Ureter (tissue), 1 donor: ENCODE measurements at regions not wholly inside any gene's neighbourhood (a gene's known extent, or its start where the extent isn't known, plus 50 kb on each side); places are given as distances from the start of the nearest gene placed in this dataset.
A peak's percentile ranks its signal among the peaks of the same experiment; 100 is the strongest.
"Not testable (repeated sequence)": the region's sequence is repeated elsewhere in the genome, so short reads cannot be mapped to it uniquely, and the experiment has no call there.

ENCODE experiments used
- DNase-seq: peaks from one replicate; pipeline ENCODE4 v3.0.0-alpha.2; 2020; ENCODE audit warnings: low spot score
- donor health status: DM: yes; HTN: yes; CAD: no.

DNA sequence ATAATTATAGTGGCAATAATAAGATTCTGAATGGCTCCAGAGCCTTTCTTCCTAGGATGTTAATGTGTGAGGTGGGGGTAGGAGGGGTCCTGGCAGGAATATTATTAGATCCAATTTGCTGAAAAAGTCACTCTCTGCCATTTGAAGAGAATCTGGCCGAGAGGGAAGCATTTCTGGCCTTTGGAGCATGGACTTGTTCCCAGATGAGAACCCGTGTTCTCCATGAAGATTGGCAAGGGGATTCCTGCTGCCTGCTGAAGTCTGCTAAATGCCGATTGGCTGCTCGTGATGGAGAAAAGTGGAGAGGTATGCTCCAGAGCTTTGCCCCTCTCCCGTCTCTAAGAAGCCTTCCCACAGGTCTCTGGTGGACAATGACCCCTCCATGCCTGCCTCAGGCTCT lies 135.6 kb downstream of the TRIM43 start:
- not testable (repeated sequence) for DNase-seq

DNA sequence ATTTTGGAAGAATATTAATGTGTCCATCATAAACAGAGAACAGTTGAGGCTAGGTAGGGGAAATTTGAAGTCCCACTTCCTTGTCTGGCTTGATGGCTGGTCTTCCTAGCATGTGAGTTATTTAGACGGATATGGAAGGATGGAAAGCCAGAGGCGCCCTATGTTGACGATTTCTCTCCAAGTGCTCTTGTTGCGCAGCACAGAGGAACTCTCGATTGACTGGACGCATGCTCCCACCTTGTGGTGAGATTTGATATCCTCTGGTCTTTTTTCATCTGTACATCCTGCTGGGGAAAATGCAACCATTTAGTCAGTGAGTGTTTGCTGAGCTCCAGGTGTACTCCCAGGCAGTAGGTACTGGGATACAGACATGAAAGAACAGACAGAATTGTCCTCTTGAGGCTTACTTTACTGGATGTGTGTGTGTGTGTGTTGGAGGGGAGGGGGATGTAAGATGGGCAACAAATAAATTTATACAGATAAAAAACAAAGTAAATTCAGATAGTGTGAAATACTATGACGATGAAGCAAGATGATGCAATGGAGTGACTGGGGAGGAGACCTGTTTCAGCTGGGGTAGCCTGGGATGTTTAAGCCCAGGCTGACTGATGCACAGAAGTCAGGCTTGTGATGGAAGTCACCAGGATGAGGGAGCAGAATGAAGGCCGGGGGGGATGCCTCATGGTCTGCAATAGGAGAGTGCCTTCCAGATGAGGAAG lies 137.2 kb downstream of the TRIM43 start:
- DNase-seq, result peak; percentile 77

DNA sequence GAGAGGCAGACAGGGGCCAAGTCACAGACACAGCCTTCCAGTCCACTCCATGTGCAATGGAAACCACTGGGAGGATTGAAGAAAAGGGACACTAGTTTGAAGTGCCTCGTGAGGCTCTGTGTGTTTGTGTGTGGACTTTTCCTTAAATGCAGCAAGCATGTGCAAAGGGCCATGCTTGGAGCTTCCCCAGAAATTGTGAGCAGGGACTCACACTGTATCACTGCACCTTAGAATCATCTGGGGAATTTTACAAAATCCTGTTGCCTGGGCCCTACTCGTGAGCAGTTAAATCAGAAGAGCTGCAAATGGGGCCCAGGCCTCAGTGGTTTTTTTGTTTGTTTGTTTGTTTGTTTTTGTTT lies 137.8 kb downstream of the TRIM43 start:
- DNase-seq, result no peak

DNA sequence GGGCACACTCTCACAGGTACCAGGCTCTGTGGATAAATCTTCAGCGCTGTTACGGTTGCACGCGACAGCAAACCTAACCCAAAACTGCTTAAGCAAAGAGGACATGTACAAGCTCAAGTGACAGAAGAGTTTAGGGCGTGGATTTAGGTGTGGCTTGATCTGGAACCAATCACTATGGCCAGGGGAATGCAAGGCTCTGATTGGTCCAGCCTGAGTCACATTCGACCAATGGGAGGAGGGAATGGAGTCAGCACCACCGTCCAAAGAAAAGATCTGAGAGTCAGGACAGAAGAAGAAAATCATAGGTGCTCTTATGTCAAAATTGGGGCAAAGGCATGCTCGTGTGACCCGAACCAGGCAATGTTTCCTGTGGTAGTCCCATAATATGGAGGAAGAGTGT lies 139.0 kb downstream of the TRIM43 start:
- no peak for DNase-seq

DNA sequence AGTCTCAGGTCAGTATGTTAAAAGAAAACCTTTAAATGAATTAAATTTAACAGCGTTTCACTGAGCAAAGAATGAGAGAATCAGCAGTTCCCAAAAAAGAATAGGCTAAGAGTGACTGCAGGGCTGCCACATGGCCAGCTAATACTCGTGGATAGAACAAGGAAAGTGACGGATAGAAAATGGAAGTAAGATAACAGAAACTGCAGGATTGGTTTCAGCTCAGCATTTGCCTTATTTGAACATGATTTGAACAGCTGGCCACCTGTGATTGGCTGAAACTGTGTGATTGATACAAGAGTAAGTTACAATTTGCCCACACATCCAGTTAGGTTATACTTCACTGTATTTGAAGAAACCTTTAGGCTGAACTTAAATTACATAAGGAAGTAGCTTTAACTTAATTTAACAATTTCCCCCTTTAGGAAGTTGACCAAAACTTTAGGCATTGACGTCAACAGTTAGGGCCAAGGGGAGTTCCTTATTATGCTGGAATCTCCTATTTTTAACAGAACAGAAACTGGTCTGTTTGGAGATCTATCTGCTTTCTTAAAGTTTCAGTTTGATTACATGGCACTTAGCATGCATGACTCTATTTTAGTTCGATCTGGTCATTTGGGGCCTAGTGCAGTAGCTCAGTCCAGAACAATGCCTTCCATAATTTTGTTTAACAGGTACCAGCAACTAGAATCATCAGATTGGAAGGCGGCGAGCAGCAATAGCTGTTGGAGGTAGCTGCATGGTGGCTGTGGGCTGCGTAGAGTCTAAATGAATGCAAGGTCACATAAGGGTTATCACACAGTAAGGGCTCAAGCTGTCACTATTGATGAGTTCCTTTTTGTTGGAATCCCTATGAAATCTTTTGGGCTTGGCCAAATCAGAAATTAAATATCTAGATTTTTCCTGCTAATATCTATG lies 143.4 kb downstream of the TRIM43 start:
- no peak for DNase-seq

DNA sequence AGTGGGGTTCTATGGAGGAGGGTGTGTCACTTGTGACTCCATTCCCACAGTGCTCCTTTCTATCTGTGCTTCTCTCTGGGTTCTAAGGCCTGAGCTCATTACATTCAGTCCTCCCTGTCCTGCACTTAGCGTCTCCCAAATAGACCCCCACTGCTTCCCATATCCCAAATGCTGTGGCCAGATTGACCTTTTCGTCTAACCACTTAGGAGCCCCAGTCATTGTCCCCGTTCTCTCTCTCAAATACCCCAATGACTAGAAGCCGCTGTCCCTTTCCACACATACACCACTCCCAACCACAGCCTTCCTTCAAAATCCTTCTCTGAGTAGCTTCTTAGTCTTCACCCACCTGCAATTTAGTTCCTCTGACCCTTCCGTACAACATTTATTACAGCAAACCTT lies 146.5 kb downstream of the TRIM43 start:
- no peak for DNase-seq

DNA sequence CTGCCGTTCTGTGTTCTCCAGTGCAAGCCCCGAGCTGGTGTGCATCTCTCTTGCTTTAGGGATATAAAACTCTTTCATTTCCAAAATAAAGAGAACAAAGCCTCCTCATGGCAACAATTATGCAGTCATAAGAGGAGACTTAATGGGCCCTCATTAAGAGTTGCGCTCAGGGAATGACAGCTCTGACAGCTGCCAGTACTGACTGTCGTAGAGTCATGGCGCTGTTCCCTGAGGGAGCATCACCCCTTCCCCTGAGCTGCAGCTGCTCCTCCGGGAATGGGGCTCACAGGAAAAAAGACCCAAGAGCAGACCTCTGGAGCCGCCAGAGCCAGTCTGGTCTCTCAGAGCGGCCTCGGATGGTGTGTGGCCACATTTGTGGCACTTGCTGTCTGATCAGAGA lies 160.3 kb downstream of the TRIM43 start:
- DNase-seq, result not testable (repeated sequence)

DNA sequence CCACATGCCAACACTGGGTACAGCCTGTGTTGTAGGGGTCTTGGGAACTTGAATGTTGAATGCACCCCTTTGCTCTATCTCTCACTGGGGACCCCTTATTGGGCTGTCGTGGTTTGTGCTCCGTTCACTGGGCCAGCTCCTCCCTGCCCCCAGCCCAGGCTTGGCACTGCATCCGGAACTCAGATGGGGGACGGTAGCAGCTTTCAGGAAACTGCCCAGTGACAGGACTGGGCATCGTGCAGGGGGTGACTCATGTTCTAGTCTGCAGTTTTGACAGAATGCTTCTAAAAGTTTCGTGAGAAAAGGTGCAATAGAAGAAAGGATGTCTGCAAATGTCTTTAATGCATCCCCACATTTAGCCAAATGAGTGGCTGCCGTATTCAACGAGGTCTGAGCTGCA lies 162.0 kb downstream of the TRIM43 start:
- DNase-seq, result not testable (repeated sequence)

DNA sequence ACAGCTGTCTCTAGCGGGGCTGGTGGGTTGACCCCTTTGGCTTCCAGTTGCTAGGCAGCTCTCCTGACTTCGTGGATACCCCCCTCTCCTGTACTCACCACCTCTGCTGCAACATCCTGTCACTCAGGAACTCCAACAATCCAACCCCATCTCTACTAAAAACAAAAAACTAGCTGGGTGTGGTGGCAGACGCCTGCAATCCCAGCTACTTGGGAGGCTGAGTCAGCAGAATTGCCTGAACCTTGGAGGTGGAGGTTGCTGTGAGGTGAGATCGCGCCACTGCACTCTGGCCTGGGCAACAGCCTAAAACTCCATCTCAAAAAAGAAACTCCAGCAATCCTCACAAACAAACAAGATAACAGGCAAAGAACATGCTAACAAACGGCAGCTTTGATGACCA lies 162.4 kb downstream of the TRIM43 start:
- DNase-seq, result not testable (repeated sequence)

DNA sequence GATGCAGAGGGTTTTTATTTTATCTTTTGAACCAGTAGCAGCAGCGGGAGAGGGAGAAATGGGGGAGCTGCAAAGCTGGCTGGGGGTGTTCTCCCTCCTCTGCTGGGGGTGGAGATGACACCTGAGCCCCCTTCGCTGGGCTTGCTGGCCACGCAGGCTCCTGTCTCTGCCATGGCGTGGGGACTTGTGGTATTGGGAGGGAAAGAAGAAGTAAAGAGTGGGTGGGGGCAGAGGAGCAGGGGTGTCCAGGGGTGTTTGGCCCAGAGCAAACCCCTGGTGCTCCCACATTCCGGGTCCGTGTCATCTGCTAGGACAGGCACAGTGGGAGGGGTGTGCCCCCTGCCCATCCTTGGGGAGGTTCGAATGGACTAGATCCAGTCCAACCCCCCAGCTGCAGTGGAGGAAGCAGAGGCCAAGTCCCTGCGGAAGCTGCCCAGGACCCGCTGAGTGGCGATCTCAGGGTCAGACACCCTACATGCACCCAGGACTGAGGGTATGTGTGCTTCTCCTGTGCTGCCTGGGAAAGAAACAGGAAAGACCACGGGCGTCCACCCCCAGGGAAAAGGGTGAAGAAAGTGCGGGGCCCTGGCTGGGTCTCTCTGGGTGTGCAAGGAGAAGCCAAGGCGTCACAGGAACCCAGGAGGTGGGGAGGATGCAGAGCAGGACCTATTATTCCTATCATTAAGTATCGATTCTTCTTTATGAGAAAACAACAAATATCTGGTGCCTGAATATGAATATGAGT lies 163.2 kb downstream of the TRIM43 start:
- not testable (repeated sequence) for DNase-seq

DNA sequence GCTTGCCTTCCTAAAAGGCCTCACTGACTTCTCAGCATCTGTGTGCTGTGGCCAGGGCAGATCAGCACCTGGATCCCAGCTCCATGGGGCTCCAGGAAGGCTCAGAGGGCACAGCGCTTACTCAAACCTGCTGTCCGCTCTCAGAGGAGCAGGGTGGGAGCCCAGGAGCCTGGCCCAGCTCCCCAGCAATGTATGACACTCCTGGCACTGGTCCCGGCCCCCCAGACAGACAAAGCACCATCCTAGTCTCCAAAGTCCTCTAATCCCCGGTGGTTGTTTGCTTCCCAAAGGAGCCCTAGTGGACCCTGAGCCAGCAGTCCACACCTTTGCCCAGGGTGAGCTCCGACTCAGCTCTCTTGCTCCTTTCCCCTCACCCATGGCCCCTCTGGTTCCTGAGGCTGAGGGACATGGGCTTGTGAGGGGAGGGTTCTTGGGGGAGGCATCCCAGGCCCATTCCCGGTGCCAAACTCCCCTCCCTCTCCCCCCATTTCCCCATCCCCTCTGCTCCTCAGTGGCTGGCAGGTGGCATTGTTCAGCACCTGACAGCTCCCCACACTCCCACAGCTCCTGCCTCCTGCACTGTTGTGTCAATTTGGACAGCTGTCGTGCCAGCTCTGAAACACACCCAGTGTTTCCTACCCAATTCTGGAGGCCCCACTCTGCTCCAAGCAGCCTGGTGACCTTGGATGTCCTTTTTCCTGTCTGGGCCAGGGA lies 164.3 kb downstream of the TRIM43 start:
- DNase-seq, result not testable (repeated sequence)

DNA sequence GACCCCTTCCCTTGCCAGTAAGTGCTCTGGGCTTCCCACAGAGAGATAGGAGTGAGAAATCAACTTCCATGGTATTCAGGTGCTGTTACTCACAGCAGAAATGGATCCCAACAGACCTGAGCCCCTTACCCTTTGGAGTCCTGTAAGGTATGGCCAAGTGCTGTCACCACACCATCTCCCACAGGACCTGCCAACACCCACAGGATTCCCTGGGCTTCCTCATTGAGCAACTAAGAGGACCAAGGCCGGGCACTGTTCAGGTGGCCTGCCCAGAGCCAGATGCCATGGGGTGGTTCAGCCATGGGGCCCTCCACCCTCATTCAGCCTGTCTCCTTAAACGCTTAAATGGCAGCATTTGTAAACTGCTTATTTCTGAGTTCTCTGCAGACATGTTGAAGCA lies 166.2 kb downstream of the TRIM43 start:
- DNase-seq, result no peak

DNA sequence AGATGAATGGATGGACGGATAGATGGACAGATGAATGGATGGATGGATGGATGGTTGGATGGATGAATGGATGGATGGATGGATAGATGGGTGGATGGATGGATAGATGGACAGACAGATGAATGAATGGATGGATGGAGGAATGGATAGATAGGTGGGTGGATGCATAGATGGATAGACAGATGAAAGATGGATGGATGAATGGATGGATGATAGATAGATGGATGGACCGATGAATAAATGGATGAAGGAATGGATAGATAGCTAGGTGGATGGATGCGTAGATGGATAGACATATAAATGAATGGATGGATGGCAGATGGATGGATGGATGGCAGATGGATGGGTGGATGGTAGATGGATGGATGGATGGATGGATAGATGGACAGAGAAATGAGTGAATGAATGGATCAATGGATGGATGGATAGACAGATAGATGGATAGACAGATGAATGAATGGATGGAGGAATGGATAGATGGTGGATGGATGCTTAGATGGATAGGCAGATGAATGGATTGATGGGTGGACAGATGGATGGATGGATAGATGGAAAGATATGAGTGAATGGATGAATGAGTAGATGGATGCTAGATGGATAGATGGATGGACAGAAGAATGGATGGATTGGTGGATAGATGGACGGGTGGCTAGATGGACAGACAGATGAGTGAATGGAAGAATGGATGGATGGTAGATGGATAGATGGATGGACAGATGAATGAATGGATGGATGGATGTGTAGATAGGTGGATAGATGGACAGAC lies 167.9 kb downstream of the TRIM43 start:
- DNase-seq, result no peak

DNA sequence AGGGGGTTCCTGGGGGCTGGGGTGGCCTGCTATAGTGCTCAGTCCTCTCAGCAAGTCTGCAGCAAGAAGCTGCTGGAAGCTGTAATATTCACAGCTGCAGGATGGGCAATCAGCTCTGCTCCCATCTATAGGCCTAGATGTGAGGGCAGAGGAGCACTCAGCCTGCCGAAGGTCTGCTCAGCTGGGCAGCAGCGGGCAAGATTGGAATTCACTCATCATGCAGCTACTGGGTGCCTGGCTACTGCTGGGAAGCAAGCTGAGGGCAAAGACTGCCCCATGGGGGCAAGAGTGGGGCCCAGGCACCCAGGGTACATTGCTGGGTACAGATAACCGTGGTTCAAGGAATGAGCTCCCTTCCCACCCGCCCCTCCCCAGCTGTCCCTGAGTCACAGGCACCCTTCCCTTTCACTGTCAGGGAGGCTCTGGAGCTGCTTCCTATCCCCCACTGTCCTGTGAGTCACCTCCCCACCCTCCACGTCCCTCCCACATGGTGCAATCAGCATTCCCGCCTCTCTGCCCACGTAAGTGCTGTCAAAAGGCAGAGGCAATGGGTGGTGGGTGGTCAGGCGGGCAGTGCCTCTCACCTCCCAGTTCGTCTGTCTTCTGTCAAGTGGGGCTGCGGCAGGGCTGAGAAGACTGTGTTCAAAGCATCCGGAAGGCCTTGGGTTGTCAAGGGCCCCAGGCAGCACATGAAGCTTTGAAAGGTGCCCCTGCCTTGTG lies 169.2 kb downstream of the TRIM43 start:
- no peak for DNase-seq

DNA sequence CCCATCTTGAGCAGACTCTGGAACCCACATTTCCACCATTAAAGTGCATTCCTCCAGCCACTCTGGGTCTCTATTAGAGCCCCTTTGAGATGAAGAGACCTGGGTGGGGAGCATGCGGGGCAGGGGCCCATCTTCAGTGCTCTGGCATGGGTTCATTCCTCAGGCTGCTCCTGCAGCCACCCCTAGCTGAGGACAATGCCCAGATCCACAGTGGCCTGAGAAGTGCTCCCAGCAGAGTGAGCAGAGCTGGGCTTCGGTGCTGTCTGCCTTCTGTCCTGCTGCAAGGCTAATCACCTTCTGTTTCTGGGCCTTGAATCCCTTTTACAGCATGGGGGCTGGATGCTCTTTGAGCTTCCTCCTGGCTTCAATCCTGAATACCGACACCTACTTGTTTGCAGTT lies 169.8 kb downstream of the TRIM43 start:
- no peak for DNase-seq

DNA sequence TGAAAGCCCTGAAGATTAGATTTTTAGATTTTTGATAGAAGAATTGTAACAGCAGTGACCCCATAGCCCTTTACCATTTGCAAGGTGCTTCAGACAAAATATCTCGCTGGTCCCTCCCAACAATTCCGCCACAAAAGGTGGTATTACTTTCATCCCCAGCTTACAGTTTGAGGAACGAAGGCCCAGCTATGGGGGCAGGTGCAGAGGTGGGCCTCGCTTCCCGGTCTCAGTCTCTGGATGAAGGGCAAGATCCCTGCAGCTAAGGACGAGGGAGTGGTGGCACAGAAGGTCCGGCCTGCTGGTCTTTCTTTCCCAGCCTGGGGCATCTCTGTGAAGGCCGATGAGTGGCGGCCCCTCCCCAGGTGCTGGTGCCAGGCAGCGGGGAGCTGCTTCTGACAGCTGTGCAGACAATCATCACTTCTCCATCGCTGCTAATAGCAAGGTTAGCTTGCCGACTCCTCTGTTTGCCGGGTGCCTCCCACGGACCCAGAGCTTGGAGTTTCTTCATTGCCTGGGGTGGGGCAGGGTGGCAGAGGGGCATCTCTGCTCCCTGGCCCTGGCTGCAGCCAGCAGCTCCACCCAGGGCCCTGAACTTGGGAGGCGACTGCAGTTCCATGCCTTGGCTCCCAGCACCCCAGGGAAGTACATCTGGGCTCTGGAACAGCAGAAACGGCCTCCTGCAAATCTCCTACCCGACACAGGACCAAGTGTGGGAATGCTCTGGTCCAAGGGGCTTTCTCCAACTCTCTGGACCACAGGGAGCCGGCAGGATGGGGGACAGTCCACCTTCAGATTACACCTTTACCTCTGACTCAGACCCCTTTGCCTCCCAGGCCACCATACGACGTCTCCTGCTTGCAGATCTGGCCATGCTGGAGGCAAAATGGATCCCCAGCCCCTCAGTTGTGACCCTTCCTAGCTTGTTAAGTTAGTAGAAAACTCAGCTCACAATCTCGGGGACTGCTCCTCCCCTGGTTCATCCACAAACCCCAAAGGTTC lies 170.5 kb downstream of the TRIM43 start:
- DNase-seq, result not testable (repeated sequence)

DNA sequence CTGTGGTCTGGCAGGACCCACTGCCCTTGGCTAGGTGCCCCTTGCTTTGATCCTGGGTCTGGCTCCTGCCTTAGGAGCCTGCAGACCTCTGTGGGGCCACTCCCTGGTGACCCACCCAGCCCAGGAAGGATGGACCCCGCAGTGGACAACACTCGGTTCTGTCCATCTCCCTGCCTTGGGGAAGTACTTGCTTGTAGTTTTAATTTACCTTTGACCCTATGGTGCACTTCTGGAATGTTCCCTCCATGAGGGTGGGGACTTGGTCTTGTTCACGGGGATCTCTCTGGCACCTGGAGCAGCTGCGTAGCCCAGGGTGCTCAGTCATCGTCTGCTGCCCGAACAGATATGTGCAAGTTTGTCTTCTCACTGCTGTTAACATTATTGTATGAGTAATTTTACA lies 171.3 kb downstream of the TRIM43 start:
- not testable (repeated sequence) for DNase-seq

DNA sequence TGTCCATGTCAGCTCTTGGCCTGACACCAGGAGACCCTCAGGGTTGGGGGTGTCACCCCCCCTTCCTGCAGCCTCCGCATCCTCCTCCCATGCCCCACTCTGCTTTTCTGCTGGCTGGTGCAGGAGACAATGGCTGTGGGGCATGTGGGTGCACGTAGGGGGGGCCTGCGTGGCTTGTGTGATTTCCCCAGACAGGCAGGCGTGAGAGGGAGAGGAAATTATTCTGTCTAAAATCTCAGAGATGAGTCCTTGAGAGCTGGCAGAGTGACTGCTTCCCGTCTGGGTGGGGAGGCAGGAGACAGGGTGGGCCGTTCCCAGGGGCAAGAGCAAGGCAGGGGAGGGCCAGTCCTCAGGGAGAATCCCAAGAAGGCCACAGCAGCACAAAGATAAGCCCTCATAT lies 173.2 kb downstream of the TRIM43 start:
- DNase-seq, result not testable (repeated sequence)
